Activated CD8-positive, alpha-beta memory T cell treated with anti-CD3 and anti-CD28 coated beads, Interleukin-2, amount 10 ng/mL, durations not matched to agents 7 days and 5 days (primary cell): ENCODE measurements at regions not wholly inside any gene's neighbourhood (a gene's known extent, or its start where the extent isn't known, plus 50 kb on each side); places are given as distances from the start of the nearest gene placed in this dataset.
"Not testable (repeated sequence)": the region's sequence is repeated elsewhere in the genome, so short reads cannot be mapped to it uniquely, and the experiment has no call there.

Experiments
- ATAC-seq: fragments of 150-1000 bp; cut with Tn5 transposase; one replicate; pipeline ENCODE4 v1.10.0; 2021; ENCODE audit warnings: moderate library complexity
- CTCF ChIA-PET: fragments of 350-600 bp; sonication (Branson Sonifier 250); formaldehyde crosslinking; loops from one replicate; lab custom pipeline; 2021; ENCODE audit warnings: antibody characterized with exemption; lab: Charles Lee
- DNase-seq: peaks from one replicate; pipeline ENCODE4 v3.0.0-alpha.2; 2020
- H3K27ac Mint-ChIP-seq: one replicate; pipeline ENCODE4 v1.8.0; 2021; ENCODE audit warnings: mild to moderate bottlenecking, mixed read lengths
- H3K27me3 Mint-ChIP-seq: one replicate; pipeline ENCODE4 v1.8.0; 2021; ENCODE audit warnings: mixed read lengths
- H3K36me3 Mint-ChIP-seq: one replicate; pipeline ENCODE4 v1.8.0; 2021; ENCODE audit warnings: mild to moderate bottlenecking, mixed read lengths
- H3K4me1 Mint-ChIP-seq: one replicate; pipeline ENCODE4 v1.8.0; 2021; ENCODE audit warnings: mixed read lengths
- H3K4me3 Mint-ChIP-seq: one replicate; pipeline ENCODE4 v1.8.0; 2021; ENCODE audit warnings: mild to moderate bottlenecking, moderate library complexity, mixed read lengths
- H3K9me3 Mint-ChIP-seq: one replicate; pipeline ENCODE4 v1.8.0; 2022; ENCODE audit warnings: low read depth, mixed read lengths

DNA sequence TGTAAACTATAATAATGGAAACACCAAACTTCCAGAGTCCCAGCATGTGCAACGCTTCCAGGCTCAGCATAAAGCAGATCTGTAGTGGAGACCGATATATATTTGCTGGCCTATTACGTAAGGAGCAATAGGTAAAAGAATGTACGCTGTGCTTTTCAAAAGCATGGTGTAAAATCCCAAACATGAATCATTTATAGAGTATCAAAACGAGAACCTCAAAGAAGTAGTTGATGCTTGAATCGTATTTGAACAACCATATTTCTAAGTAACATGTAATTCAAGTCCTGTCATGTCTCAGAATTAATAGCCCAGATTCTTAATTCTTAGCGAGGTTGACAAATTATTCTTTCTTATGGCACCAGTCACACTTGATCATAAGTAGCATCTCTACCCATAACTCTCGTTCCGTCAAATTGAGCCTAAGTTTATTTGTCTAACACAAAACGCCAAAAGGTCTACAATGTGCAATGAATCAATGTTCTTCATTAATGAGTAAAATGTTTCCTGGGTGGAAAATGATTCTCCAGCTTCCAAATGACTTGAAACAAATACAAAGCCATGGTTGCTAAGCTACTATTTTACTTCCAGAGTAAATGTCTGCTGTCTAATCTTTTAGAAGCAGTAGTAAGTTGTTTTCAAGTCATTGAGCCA is 811.5 kb upstream of the FRG1 start:
- CTCF ChIA-PET = no interaction called here
- H3K27ac Mint-ChIP-seq = no peak overlapping the region
- ATAC-seq (no peak), DNase-seq (no peak)
- H3K9me3 Mint-ChIP-seq = peaks cover 15% of the 10 kb centered on the region
- no peak overlapping the region for H3K4me3 Mint-ChIP-seq
- no peaks in the 10 kb centered on the region for H3K4me1 Mint-ChIP-seq
- H3K36me3 Mint-ChIP-seq = no peaks in the 10 kb centered on the region
- H3K27me3 Mint-ChIP-seq = no peaks in the 10 kb centered on the region

DNA sequence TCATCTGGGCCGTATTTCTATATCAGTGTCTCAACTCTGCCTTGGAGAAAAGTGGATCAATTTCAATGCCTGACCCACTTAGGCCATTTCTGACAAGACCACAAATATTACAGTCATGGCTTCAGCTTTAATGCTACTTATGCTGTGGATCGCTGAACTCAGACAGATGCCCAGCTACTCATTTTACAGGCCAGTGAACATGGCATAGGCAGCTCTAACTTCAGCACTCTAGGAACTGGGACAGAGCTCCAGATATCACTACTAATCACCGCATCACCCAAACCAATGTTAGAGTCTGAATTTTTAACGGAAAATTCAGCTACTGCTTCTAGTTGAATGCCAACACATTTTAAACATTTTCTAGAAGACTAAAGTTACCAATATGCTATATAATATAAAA is 809.6 kb upstream of the FRG1 start:
- Mint-ChIP-seq H3K9me3 (peaks cover 12% of the 10 kb centered on the region), H3K27ac (no peak overlapping the region), H3K4me3 (no peak overlapping the region), H3K27me3 (no peaks in the 10 kb centered on the region), H3K4me1 (no peaks in the 10 kb centered on the region), H3K36me3 (no peaks in the 10 kb centered on the region)
- CTCF ChIA-PET = no interaction called here
- ATAC-seq (no peak), DNase-seq (no peak)

DNA sequence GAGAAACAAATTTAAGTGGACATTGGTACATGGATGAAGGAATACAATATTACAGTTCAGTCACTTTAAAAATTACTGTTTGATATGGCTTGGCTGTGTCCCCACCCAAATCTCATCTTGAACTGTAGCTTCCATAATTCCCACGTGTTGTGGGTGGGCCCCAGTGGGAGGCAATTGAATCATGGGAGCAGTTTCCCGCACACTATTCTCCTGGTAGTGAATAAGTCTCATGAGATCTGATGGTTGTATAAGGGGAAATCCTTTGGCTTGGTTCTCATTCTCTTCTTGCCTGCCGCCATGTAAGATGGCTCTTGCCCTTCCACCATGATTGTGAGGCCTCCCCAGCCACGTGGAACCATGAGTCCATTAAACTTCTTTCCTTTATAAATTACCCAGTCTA is 804.2 kb upstream of the FRG1 start:
- H3K27me3 Mint-ChIP-seq = no peaks in the 10 kb centered on the region
- ATAC-seq (no peak), DNase-seq (no peak)
- H3K9me3 Mint-ChIP-seq = peaks cover 9% of the 10 kb centered on the region
- CTCF ChIA-PET = no interaction called here
- H3K4me3 Mint-ChIP-seq = no peak overlapping the region
- no peaks in the 10 kb centered on the region for H3K4me1 Mint-ChIP-seq
- no peaks in the 10 kb centered on the region for H3K36me3 Mint-ChIP-seq
- no peak overlapping the region for H3K27ac Mint-ChIP-seq

DNA sequence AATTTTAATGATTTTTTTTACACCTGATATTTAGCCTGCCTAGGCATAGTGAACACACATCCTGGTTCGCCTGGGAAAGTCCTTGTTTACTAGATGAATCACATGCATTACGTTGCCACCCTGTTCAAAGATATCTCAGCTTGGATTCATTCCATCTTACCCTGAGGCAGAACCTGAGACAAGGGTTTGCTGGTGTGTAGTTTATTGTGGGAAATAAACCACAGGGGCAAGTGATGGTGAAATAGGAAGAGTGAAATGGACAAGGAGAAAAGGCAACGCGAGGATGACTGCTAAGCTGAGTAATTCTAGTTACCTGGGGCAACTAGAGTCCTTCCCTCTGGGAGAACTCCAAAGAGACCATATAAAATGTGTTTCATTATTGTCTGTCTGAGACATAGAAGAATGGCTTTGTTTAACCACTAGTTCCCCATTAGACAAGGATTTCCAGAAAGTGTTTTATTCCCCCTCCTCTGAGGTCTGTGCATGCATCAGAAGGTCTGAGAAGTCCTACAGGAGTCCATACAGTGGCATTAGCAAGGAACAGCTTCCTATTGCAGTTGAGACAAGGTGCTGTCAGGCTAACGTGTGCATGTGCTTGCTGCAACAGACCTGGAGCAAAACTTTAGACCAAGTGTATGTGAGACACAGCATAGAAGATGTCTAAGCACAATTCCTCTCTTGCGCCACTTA is 797.3 kb upstream of the FRG1 start:
- H3K4me1 Mint-ChIP-seq = no peaks in the 10 kb centered on the region
- ATAC-seq (no peak), DNase-seq (no peak)
- H3K27me3 Mint-ChIP-seq = no peaks in the 10 kb centered on the region
- no peak overlapping the region for H3K4me3 Mint-ChIP-seq
- no peak overlapping the region for H3K27ac Mint-ChIP-seq
- H3K36me3 Mint-ChIP-seq = no peaks in the 10 kb centered on the region
- H3K9me3 Mint-ChIP-seq = peaks cover 9% of the 10 kb centered on the region
- CTCF ChIA-PET = no interaction called here

GRCh38 chr4:189147005-189147929 is 793.4 kb upstream of the FRG1 start:
- CTCF ChIA-PET = no interaction called here
- Mint-ChIP-seq H3K36me3 (no peaks in the 10 kb centered on the region), H3K9me3 (peaks cover 18% of the 10 kb centered on the region), H3K4me3 (no peak overlapping the region), H3K27me3 (no peaks in the 10 kb centered on the region), H3K27ac (no peak overlapping the region), H3K4me1 (no peaks in the 10 kb centered on the region)
- DNase-seq (no peak), ATAC-seq (no peak)

DNA sequence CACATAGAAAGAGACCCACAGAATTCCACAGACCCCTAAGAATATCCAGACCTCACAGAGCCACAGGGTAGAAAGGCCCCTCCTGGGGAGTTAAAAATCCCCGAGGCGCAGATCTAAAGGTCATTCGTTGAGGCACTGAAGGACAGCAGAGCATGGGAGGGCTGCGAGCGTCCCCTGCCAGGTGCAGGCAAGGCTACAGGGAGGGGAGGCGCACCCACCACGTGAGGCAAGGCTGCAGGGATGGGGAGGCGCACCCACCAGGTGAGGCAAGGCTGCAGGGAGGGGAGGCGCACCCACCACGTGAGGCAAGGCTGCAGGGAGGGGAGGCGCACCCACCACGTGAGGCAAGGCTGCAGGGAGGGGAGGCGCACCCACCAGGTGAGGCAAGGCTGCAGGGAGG is 785.6 kb upstream of the FRG1 start:
- H3K27ac Mint-ChIP-seq, H3K4me1 Mint-ChIP-seq, DNase-seq, CTCF ChIA-PET, ATAC-seq, H3K36me3 Mint-ChIP-seq, H3K27me3 Mint-ChIP-seq, H3K4me3 Mint-ChIP-seq: not testable (repeated sequence)
- H3K9me3 Mint-ChIP-seq = peaks cover 11% of the 10 kb centered on the region

DNA sequence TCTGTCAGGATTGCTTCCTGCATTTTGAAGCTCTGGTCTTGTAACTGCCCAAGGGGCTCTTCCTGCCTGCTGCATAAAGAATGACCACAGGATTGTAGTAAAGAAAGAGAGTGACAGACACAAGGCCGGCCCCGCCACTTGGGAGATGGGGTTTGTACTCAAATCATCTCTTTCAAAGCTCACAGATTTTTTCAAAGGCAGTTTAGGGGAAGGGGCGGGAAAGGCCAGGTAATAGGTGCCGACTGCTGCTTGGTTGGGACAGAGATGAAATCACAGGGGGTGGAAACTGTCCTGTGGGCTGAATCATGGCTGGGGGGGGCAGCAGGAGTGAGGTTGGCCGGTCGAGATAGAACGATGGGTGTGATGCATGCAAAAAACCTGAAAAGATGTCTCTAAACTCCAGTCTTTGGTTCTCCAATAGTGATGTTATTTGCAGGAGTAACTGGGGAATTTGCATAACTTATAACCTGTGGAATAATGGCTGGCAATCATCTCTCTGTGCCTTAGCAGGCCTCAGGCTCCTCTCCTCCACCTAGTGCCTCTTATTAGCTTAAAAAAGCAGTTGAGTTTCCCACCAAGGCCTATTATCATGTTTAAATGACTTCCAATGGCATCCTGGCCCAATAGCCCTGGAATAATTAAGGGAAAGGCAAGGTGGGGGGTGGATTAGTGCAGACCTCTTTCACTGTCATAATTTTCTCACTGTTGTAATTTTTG is 778.4 kb upstream of the FRG1 start:
- Mint-ChIP-seq H3K36me3 (no peaks in the 10 kb centered on the region), H3K27ac (no peak overlapping the region), H3K27me3 (no peaks in the 10 kb centered on the region), H3K4me3 (no peak overlapping the region), H3K4me1 (no peaks in the 10 kb centered on the region), H3K9me3 (no peaks in the 10 kb centered on the region)
- DNase-seq = no peak
- CTCF ChIA-PET = no interaction called here
- ATAC-seq = no peak

DNA sequence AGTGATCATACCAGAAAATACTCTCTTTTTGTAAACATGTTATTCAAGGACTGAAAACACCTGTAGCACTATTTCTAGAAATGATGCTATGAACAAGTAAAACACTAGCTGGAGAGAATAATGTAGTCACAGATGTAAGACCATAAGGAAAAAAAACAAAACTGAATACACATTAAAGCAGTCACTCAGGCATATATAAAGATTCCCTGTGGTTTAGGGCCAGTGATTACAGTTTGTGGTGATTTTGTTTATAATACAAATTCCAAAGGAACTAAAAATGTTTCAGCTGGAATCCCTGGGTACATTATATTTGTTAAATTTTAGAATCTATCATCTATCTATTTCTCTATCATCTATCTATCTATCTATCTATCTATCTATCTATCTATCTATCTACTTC is 777.8 kb upstream of the FRG1 start:
- Mint-ChIP-seq H3K27ac (no peak overlapping the region), H3K36me3 (no peaks in the 10 kb centered on the region), H3K9me3 (no peaks in the 10 kb centered on the region), H3K4me1 (no peaks in the 10 kb centered on the region), H3K4me3 (no peak overlapping the region), H3K27me3 (no peaks in the 10 kb centered on the region)
- DNase-seq (no peak), ATAC-seq (no peak)
- CTCF ChIA-PET = no interaction called here

GRCh38 chr4:189176002-189176401 is 764.7 kb upstream of the FRG1 start:
- Mint-ChIP-seq H3K27ac (no peak overlapping the region), H3K4me3 (no peak overlapping the region), H3K27me3 (no peaks in the 10 kb centered on the region), H3K36me3 (no peaks in the 10 kb centered on the region), H3K9me3 (peaks cover 17% of the 10 kb centered on the region), H3K4me1 (no peaks in the 10 kb centered on the region)
- CTCF ChIA-PET = no interaction called here
- DNase-seq = no peak
- ATAC-seq = no peak

DNA sequence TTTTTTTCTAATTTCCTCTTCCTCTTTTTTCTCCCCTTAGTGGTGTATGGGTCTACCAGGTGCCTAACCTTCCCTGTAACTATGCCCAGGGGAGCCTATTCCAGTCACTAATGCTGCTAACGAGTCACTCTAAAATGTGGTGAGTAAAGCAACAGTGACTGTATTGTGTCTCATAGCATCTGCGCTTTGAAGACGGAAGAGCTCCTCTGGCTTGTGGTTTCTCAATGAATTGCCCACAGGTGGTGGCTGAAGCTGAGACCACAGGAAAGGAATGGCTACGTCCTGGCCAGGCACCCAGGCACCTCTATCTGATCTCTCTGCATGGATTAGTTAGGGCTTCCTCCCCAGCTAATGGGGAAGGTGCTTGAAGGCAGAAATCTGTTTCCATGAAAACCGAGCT is 763.5 kb upstream of the FRG1 start:
- Mint-ChIP-seq H3K9me3 (peaks cover 12% of the 10 kb centered on the region), H3K27me3 (no peaks in the 10 kb centered on the region), H3K27ac (no peak overlapping the region), H3K4me3 (no peak overlapping the region), H3K4me1 (no peaks in the 10 kb centered on the region), H3K36me3 (no peaks in the 10 kb centered on the region)
- ATAC-seq (no peak), DNase-seq (no peak)
- CTCF ChIA-PET = no interaction called here

DNA sequence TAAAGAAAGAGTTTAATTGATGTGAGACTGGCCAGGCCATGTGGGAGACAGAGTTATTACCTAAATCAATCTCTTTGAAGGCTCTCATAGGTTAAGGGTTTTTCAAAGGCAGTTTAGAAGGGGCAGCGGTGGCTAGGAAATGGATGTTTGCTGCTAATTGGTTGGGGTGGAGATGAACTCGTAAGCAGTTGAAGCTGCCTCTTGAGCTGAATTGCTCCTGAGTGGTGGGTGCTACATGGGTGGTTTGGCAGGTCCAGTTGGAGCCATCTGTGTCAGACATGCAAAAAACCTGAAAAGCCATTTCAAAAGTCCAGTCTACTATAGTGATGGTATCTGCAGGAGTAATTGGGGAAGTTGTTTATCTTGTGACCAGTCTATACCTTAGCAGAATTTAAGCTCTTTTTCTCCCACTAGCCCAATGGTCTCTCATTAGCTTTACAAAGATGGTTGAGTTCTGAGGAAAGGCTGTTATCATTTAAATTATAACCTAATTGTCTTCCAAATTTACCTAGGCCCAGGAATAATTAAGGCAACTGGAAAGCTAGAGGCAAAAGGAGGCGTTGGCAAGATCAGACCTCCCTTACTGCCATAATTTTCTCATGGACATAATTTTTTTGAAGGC is 762.4 kb upstream of the FRG1 start:
- no peak for ATAC-seq
- DNase-seq = no peak
- H3K27me3 Mint-ChIP-seq = no peaks in the 10 kb centered on the region
- peaks cover 6% of the 10 kb centered on the region for H3K9me3 Mint-ChIP-seq
- H3K4me3 Mint-ChIP-seq = no peak overlapping the region
- H3K27ac Mint-ChIP-seq = no peak overlapping the region
- CTCF ChIA-PET = no interaction called here
- no peaks in the 10 kb centered on the region for H3K4me1 Mint-ChIP-seq
- H3K36me3 Mint-ChIP-seq = no peaks in the 10 kb centered on the region

DNA sequence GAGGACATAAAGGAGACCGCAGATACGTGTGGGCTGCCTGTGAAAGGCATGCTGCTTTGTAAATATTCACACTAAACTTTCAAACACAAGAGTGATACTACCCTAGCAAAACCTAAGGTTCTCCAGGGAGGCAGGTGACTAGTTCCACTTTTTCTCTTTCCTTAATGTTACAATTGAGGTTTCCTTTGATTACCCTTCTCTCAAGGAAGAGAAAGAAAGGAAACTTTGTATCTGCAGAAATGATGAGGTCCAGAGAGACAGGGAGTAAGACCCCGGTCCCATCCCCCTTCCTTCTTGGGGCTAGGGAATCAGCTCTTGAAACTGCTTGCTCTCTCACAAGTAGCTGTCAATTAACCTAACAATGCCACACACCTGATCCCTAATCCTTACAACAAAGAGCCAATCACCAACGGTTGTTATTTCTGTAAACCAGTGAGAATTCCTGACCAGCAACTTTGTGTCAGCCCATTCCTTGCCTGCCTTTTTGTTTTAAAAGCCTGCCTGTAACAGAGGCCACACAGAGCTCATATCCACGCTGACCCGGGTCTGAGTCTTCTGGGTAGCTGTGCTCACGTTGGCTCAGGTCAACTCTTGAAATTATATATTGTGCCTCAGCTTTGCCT is 754.8 kb upstream of the FRG1 start:
- CTCF ChIA-PET = no interaction called here
- DNase-seq (no peak), ATAC-seq (no peak)
- Mint-ChIP-seq H3K9me3 (peaks cover 2% of the 10 kb centered on the region), H3K36me3 (no peaks in the 10 kb centered on the region), H3K27ac (no peak overlapping the region), H3K4me1 (no peaks in the 10 kb centered on the region), H3K4me3 (no peak overlapping the region), H3K27me3 (no peaks in the 10 kb centered on the region)
